NCI-H2081 (cell line): ENCODE measurements at regions not wholly inside any gene's neighbourhood (a gene's known extent, or its start where the extent isn't known, plus 50 kb on each side); places are given as distances from the start of the nearest gene placed in this dataset.

Source experiments
- DNase-seq, 2 experiments: peaks; one replicate each; lab custom pipeline; 2025; lab: John Stamatoyannopoulos, UW

DNA sequence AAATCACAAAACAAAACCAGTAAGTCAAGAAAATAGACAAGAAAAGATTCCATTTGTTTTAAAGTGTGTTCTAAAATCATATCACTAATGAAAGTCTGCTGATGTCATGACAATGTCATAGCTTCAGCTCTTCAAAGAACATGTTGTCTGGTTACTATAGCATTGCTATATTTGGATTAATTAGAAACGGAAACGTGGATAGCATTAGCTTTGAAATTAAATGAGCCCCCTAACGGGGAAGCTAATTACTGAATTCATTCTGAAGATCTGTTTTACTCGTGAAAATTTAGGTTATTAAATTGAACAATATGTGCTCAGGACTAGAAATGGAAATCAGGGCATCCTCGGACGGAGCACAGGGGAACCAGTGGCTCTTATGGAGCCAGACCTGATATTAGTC is 316.7 kb upstream of the AGTR1 start:
- DNase-seq: no peak

DNA sequence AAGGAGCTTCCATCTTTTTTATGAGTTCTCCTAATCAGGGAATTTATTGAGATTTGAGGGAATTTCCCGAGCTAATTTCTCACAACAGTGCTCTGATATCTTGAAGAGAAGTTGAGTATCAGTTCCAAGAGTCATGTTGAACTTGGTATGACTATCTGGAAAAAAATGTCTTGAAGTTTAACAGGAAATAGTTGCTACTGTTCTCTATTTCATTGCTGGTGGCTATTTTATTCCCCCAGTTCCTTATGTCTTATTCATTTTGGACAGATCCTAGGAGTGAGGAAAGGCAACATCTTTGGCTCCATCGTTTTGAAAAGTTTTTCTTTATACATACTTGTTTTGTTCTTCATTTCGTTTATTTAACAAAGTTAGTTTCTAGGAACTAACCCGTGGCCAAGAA is 307.8 kb upstream of the AGTR1 start:
- DNase-seq: no peak

DNA sequence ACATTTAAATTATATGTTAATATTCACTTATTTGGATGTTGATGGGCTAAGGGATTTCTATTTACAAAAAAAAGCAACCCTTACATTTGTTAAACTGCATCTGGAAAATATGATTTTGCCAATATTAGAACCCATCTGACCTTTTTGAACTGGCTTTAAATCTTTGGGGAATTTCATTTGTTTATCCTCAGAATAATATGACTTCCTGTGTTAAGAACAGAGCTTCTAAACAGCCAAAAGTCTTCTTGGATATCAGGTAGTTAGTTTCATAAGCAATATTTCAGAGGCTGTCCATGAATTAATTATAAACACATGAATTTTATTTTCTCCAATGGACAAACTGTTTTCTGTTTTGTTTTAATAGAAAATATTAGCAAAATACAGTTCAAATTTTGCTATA is 301.9 kb upstream of the AGTR1 start:
- no peak for DNase-seq

DNA sequence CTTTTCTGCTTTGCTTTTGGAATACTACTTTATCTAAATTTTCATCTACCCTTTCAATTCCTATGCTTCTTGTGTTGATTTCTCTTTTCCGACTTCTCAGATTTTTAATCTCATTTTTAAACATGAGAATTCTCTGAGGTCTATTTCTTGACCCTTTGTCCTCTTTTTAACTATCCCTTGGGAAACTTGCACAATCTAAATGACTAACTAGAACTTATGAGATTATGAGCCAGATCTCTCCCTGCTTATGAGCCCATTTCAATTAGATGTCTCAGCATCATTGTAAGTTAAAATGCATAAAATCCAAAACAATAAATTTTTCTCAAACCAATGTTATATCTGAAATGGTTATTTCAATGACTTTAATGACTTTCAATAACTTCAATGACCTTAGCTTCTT is 296.9 kb upstream of the AGTR1 start:
- DNase-seq: no peak

DNA sequence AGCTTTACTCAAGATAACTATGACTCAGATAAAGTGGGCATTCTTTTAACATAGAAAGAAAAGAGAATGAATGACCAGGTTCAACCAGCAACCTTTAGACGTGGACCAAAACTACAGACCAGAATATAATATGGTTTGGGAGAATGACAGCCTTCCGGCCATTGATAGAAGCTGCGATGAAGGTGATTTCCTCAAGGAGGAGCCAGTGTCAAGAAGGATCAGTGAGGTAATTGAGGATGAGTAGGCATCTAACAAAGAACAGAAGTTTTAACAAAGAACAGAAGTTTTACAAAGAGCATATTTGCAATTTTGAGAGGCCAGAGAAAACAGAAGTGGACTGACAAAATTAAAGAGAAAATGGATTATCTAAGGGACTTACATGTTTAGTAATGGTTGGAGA is 289.0 kb upstream of the AGTR1 start:
- no peak for DNase-seq

DNA sequence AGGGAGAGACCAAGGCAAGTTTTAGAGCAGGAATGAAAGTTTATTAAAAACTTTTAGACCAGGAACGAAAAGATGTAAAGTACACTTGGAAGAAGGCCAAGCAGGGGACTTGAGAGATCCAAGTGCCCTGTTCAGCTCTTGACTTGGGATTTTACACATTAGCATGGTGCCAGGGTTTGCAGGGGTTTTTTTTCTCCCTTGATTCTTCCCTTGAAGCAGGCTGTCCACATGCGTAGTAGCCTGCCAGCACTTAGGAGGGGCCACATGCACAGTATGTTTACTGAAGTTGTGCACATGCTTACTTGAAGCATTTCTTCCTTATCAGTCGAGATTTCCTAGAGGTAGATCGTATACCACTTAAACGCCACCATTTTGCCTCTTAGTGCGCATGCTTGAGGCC is 277.5 kb upstream of the AGTR1 start:
- no peak for DNase-seq

DNA sequence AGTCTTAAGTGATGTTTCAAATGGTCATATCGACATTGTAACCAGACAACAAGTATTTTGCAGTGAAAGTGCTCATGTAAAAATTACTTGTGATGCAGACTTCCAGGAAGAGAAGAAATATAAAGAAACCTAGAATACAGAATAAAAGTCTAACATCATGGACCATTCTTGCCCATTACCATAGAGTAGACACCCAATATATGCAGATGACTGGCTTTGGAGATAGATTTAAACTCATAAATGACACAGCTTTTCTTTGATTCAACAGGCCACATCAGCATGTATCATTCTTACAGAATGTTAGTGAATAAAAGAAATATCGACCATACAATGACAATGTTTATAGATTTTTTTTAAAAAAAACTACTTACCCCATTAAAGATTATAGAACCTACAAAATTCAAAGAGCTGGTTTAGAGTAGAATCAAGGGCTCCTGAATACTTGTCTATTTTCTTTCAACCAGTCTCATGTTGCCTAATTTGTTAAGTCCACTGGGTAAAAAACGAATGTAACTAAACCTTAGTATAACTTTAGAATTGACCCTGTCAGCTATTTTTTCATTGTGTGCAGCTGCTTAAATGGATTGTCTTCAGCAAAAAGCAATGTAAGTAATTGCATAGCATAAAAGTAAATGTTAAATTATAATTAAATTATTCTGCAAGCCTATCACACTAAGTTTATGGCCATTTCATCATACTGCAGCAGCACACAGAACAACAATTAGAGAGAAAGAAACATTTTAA is 268.7 kb upstream of the AGTR1 start:
- no peak for DNase-seq

DNA sequence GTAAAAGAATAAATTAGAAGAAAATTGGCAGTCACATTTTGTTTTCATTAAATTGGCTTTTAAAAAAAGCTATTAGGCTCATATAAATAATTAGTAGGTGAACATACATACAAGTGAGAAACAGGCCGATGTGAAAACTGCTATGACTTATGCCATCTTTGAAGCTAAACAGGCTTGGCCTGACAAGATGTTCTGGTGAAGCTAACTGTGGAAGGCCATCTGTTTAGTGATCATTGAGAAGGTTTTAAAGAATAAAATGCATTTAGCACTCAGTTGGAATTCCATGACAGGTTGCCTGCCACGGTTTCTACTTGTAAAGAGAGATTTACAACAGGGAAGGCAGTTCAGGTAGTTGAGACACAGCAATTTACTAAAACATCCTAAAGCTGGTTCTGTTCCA is 264.0 kb upstream of the AGTR1 start:
- DNase-seq: no peak

DNA sequence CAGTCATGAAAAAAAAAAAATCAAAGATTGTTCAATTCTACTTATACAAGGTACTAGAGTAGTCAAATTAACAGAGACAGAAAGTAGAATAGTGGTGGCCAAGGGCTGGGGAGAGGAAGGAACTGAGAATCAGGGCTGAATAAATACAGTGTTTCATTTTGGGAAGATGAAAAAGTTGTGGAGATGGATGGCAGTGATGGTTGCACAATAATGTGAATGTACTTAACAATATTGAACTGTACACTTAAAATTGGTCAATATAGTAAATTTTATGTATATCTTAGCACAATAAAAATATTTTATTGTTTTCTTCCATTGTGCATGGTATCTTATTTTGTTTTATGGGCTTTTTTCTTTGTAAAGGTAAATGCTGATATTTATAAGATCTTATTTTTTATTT is 262.2 kb upstream of the AGTR1 start:
- DNase-seq: no peak

DNA sequence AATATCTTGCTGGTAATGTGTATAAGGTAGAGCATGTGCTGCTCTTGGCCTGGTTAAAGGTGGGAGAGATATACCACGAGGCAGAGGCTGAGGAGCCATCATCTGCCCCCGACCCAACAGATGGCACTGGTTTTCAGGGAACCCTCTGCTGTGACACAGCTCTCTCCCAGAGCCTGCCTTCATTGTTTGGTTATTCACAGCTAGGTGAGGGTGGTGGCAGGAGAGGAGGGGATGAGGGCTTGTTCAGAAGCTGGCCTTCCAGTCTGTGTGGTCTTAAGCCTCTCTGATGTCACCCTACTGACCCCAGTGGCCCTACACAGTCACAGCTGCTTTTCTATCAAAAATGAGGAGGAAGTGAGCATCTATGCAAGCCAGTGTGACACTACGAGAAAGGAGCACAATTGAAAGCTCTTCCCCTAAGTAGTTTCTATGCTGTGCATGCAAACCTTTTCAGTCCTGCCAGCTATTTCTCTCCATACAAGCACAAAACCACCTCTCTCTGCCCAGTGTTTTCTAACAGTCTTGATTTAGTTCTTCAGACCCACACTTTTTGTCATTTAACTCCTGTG is 258.4 kb upstream of the AGTR1 start:
- DNase-seq: no peak

DNA sequence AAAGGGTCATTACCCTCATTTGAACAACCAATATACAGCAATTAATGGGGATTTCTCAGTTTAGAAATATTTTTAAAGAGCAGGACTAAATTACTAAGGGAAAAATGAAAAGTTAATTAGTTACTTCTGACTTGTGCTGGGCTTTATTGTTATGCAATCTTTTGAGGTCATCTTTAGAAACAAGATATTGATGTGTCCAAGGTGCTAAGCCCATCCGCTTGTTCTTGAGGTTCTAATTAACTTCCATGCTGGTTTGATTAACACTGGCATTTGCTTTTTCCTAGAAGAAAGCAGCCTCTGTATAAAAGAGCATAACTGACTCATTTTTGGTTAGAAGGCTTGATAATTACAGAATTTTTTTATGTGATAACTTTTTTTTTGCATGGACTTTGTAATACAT is 256.5 kb upstream of the AGTR1 start:
- DNase-seq: no peak

DNA sequence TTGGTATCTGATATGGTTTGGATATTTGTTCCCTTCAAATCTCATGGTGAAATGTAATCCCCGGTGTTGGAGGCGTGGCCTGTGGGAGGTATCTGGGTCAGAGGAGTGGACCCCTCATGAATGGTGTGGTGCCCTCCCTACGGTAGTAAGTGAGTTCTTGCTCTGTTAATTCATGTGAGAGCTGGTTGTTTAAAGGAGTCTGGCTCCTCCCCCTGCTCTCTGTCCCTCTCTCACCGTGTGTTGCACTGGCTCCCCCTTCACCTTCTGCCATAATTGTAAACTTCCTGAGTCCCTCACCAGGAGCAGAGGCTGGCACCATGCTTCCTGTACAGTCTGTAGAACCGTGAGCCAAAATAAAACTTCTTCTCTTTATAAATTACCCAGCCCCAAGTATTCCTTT is 246.9 kb upstream of the AGTR1 start:
- DNase-seq: peak in 1 of 2 experiments; percentile 14

DNA sequence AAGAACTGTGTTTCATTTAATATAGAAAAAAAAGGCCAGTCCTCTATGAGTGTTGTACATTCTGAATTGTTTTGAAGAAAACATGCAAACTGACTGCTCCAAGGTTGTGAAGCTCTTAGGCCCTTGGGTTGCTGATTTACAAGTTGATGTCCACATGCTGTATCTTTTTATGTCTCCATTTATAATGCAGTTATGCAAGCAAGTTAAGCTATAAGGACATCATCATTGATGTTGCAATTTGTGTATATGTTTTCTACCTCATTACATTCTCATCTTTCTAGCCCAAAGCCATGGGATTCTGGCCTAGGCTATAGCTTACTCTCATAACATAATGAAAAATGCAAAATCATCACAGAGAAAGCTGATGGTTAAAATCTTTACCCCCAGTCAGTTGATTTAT is 245.7 kb upstream of the AGTR1 start:
- no peak for DNase-seq

DNA sequence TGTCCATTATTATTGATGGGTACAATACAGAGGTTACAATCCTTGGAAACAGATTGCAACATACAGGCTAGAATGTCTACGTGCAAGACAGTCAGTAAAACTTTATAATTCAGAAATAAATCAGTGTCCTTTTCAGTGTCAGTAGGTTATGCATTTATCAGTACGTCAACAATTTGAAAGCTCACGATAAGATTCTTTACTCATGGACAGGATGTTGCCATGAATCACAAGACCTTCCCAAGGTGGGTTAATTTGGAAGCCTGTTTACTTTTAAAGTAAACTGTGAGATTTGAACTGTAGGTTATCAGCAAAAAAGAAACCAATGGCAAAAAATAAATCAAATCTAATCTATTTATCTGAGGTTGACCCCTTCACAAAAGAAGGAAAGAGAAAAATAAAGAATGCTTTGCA is 243.9 kb upstream of the AGTR1 start:
- DNase-seq: no peak

DNA sequence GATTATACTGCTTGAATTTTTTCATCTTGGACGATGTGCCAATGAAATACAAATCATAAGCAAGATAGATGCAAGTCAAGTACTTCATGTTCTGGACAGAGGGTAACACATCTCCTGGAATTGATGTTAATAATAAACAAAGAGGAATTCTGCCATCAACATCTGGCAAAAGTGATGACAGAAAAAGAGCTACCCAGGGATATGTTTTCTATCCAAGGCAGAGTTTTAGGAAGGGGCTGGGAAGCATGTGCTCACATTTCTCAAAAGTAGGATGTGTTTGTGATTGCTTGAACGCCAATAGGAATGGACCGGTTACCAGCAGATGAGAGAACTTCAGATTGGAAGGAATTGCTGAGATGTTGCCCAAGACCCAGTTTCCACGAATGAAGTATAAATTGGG is 242.6 kb upstream of the AGTR1 start:
- DNase-seq: no peak

DNA sequence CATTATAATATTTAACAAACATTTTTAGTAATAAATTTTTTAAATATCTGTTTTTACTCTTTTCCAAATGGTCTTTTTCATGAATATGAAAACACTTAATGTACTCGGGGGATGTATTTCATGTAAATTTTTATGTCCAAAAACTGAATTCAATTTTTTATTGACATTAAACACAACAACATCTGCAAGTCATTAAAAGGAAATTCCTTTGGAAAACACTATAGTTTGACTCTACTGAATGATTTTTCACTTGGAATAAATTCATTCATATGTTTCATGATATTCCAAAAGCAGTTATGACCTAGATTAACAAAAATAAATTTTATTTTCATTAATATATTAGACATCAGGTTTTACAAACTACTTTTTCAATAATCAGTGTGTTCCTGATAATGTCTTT is 239.8 kb upstream of the AGTR1 start:
- no peak for DNase-seq

DNA sequence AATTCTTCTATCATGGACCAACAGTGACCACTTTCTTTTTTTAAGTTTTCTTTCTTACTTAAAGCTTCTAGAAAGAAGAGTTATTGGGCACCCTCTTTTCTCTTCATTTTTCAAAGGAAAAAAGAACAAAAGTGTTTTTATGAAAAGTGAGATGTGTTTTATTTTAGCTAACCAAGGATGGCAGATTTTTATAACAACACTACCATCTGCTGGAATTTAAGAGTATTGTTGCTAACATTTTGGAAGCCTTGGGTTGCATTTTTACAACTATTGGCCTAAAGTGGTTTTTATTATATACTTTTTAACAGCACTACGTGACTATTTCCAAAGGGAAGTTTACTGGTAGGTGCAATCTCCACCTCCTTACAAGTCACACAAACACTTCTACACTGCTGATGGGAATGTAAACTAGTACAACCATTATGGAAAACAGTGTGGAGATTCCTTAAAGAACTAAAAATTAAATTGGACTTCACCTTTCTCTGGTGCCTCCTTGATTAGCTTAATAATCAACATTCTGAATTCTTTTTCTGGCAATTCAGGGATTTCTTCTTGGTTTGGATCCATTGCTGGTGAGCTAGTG is 237.7 kb upstream of the AGTR1 start:
- no peak for DNase-seq

DNA sequence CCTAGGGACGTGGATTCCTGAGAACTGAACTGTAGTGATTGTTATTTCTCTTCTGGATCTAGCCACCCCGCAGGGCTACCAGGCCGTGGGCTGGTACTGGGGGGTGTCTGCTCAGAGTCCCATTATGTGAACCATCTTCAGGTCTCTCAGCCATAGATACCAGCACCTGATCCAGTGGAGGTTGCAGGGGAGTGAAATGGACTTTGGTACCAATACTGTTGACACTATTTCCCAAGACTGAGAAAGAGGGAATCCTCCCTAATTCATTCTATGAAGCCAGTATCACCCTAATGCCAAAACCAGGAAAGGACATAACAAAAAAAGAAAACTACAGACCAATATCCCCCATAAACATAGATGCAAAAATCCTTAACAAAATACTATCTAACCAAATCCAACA is 237.0 kb upstream of the AGTR1 start:
- DNase-seq: no peak

DNA sequence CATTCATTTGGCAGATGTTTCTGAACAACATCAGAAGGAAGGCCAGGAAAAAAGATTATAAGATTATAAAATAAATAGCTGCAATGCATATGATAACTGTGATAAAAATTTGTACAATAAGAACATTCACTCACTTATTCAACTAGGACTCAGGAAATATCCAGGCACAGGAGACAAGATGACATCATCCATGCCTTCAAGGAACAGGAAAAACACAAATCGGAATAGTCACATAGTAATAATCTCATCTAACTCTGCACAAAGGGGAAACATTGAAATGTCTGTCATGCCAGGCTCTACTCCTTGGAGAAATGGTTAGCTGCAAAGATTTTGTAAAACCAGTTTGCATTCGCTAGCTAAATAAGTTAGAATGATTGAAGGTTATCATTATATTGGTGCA is 233.5 kb upstream of the AGTR1 start:
- no peak for DNase-seq

DNA sequence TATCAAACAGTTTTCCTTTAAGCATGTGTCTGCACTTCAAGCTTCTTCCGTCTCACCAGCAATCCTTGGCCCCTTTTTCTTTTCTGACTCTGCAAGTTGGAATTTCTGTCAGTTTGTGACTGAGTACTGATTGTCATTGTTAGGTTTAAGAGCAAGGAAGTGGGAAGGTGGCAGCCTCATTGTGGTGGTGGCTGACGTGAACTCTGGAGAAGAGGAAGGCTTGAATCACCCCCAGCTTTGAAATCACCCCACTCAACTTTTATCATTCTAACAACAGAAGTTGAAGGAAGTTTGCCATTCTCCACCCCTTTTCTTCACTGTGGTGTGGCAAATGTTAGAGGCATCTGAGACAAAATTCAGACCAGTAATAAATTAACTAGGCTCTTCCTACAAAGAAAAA is 231.6 kb upstream of the AGTR1 start:
- DNase-seq: no peak

DNA sequence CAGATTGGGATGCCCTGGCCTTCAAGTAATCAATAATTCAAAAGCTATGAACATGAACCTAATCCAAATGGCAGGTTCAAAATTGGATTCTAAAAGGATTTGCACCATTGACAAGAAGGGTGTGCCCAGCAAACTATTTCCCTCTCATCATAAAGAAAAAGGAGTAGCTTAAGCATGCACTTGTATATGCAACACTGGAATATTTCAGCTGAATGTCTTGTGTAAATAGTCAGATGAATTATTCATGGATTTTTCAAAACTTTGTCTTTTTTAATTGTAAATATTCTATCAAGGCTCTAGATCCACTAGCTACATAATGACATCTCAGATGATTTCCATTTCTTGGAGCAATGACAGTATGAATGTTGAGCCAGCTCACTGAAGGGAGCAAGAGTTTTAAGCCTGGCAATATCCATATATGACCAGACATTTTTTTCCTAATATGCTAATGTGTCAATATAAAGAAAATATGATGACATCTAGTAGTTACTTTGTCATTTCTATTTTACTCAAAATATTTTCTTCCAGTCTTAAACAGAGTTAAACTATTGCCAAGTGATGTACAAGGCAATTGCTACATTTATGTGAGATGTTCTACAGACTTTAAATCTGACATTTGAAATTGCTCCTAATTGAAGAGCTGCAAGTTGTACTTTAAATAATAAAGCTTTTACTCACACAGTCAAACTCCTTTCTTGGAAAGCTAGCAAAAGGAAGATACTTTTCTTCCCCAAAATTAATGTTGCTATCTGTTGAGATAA is 230.5 kb upstream of the AGTR1 start:
- DNase-seq: no peak

DNA sequence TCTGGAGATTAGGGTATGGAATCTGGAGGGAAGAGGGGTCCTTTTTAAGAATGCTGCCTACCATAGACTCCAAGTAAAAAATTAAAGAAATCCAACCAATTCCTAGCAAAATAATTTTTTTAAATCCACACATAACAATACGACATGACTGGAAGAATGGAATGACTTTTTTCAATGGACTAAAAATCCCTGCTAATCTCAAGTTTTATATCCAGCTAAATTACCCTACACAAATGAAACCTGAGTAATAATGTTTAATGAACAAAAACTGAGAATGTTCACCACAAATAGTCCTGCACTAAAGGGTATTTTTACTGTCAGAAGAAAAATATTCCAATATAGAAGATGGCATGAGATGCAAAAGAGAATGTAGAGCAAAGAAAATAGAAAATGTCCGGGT is 220.3 kb upstream of the AGTR1 start:
- DNase-seq: no peak

DNA sequence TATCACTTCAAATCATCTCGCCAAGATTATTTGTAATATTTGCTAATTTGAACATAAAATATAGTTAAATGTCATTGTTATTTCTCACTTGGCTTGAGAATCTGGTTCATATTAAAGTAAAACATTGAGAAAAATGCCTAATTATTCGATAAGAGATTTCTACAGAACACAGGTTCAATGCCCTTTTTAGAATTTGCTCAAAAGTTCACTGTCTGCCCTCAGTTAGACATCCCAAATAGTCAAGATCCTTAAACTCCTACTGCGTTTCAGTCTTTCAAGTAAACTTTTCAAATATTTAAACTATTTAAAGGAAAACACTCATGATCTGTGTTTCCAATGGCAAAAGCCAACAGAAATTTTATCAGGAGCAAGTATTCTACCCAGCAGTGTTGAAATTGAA is 204.1 kb upstream of the AGTR1 start:
- DNase-seq: no peak
